ENCODE measurements at regions not wholly inside any gene's neighbourhood (a gene's known extent, or its start where the extent isn't known, plus 50 kb on each side); places are given as distances from the start of the nearest gene placed in this dataset.
"Not testable (repeated sequence)": the region's sequence is repeated elsewhere in the genome, so short reads cannot be mapped to it uniquely, and the experiment has no call there.

- no peaks in the 10 kb centered on the region for H3K4me1 Mint-ChIP-seq
- H3K27me3 Mint-ChIP-seq = no peaks in the 10 kb centered on the region
- no peaks in the 10 kb centered on the region for H3K36me3 Mint-ChIP-seq
- H3K4me3 Mint-ChIP-seq = no peak overlapping the region
- H3K27ac Mint-ChIP-seq = no peak overlapping the region
- H3K9me3 Mint-ChIP-seq = no peaks in the 10 kb centered on the region
- ATAC-seq = no peak
Observed at GRCh38 chr3:109480014-109480413, 142.7 kb upstream of the DPPA4 start.

GRCh38 chr3:109478614-109479013 lies 141.3 kb upstream of the DPPA4 start:
- no peaks in the 10 kb centered on the region for H3K9me3 Mint-ChIP-seq
- no peaks in the 10 kb centered on the region for H3K36me3 Mint-ChIP-seq
- H3K27me3 Mint-ChIP-seq = no peaks in the 10 kb centered on the region
- no peaks in the 10 kb centered on the region for H3K4me1 Mint-ChIP-seq
- no peak overlapping the region for H3K27ac Mint-ChIP-seq
- no peak overlapping the region for H3K4me3 Mint-ChIP-seq
- ATAC-seq = no peak

DNA sequence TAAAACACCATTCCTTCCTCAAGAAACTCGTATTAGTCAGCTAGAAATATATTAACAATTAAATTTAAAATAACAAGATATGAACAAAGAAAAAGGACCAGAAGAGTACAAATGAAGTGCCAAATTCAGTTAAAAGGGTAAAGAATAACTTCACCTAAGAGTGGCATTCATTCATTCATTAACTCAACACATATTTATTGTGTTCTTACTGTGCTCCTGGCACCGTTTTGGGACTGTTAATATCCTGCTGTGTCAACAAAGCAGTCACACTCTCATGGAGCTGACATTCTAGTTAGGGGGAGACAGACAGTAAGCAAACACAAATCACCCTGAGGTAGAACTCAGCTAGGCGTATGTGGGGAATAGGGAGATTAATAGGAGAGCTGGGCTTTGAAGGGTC lies 123.6 kb upstream of the DPPA4 start:
- peaks cover 12% of the 10 kb centered on the region for H3K9me3 Mint-ChIP-seq
- H3K4me1 Mint-ChIP-seq = no peaks in the 10 kb centered on the region
- no peak for ATAC-seq
- H3K27ac Mint-ChIP-seq = no peak overlapping the region
- H3K36me3 Mint-ChIP-seq = no peaks in the 10 kb centered on the region
- H3K4me3 Mint-ChIP-seq = no peak overlapping the region
- no peaks in the 10 kb centered on the region for H3K27me3 Mint-ChIP-seq

DNA sequence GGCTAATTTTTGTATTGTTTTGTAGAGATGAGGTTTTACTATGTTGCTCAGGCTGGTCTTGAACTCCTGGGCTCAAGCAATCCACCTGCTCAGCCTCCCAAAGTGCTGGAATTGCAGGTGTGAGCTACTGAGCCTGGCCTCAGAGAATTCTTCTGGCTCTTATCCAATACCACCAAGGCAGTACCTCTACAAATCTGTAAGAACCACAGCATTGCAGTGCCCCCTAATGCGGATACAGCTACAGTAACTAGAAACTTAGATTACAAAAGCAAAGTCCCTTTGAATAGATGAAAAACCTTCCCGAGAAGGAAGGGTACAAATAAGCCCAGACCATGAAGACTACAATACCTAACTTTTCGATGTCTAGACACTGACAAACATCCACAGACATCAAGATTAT lies 107.9 kb upstream of the DPPA4 start:
- Mint-ChIP-seq H3K4me1 (no peaks in the 10 kb centered on the region), H3K27ac (no peak overlapping the region), H3K4me3 (no peak overlapping the region), H3K27me3 (no peaks in the 10 kb centered on the region), H3K9me3 (peaks cover 13% of the 10 kb centered on the region), H3K36me3 (no peaks in the 10 kb centered on the region)
- no peak for ATAC-seq

- no peak overlapping the region for H3K27ac Mint-ChIP-seq
- H3K9me3 Mint-ChIP-seq = peaks cover 8% of the 10 kb centered on the region
- no peaks in the 10 kb centered on the region for H3K36me3 Mint-ChIP-seq
- peak; percentile 41 for ATAC-seq
- H3K4me1 Mint-ChIP-seq = no peaks in the 10 kb centered on the region
- no peaks in the 10 kb centered on the region for H3K27me3 Mint-ChIP-seq
- H3K4me3 Mint-ChIP-seq = no peak overlapping the region
Observed at GRCh38 chr3:109442531-109442930, 105.2 kb upstream of the DPPA4 start.

- H3K4me3 Mint-ChIP-seq = no peak overlapping the region
- no peak for ATAC-seq
- no peaks in the 10 kb centered on the region for H3K4me1 Mint-ChIP-seq
Observed at GRCh38 chr3:109440353-109440752, 103.0 kb upstream of the DPPA4 start.

DNA sequence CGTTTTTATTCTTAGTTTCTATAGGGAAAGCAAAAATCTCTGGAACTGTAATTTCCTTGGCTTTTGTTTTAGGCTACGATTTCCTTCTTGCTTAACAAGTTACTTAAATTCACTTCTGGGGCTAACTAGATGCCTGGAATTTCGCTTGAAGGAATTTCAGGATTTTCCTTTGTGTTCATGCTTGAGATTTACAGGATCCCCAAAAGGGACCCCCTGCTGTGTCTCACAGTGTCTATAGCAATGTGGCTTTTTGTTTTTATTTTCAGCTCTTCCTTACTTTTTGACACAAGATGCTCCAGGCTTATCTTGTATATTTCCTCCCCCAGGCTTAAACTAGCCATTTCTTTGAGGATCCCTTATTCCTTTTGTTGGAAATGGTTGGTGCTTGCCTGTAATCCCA lies 95.5 kb upstream of the DPPA4 start:
- H3K36me3 Mint-ChIP-seq = no peaks in the 10 kb centered on the region
- no peak for ATAC-seq
- H3K4me3 Mint-ChIP-seq = no peak overlapping the region
- peaks cover 3% of the 10 kb centered on the region for H3K9me3 Mint-ChIP-seq
- no peaks in the 10 kb centered on the region for H3K4me1 Mint-ChIP-seq
- no peak overlapping the region for H3K27ac Mint-ChIP-seq
- no peaks in the 10 kb centered on the region for H3K27me3 Mint-ChIP-seq

More at GRCh38 chr3:109440353-109440752, 103.0 kb upstream of the DPPA4 start:
- H3K9me3 Mint-ChIP-seq = no peaks in the 10 kb centered on the region
- H3K27ac Mint-ChIP-seq = no peak overlapping the region
- no peaks in the 10 kb centered on the region for H3K36me3 Mint-ChIP-seq
- H3K27me3 Mint-ChIP-seq = no peaks in the 10 kb centered on the region

DNA sequence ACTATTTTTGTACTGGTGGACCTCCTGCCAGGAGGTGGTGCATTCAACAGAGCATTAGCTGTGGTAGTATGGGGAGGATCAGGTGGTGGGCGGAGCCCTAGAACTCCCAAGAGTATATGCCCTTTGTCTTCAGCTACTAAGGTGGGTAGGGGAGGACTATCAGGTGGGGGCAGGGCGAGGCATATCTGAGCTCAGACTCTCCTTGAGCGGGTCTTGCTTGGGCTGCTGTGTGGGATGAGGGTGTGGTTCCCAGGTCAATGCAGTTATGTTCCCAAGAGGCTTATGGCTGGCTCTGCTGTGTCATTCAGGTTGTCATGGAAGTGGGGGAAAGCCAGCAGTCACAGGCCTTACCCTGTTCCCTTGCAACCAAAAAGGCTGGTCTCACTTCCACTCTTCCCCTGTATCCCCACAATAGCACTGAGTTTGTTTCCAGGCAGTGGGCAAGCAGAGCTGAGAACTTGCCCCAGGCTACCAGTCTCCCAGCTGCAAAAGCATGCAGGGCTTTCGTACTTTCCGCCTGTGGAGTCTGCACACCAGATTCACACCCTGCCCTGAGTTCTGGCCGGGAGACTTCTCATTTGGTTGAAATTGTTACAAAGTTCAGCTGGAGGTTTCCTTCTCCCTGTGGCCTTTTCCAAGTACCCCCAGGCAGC lies 93.7 kb upstream of the DPPA4 start:
- Mint-ChIP-seq H3K4me1 (no peaks in the 10 kb centered on the region), H3K27ac (no peak overlapping the region), H3K36me3 (no peaks in the 10 kb centered on the region), H3K27me3 (no peaks in the 10 kb centered on the region), H3K4me3 (no peak overlapping the region), H3K9me3 (peaks cover 5% of the 10 kb centered on the region)
- ATAC-seq = no peak

- H3K4me1 Mint-ChIP-seq = no peaks in the 10 kb centered on the region
- no peaks in the 10 kb centered on the region for H3K27me3 Mint-ChIP-seq
- H3K4me3 Mint-ChIP-seq = no peak overlapping the region
- no peak for ATAC-seq
- H3K9me3 Mint-ChIP-seq = no peaks in the 10 kb centered on the region
- H3K27ac Mint-ChIP-seq = no peak overlapping the region
- no peaks in the 10 kb centered on the region for H3K36me3 Mint-ChIP-seq
Observed at GRCh38 chr3:109413049-109413448, 75.7 kb upstream of the DPPA4 start.

GRCh38 chr3:109411547-109411946 lies 74.2 kb upstream of the DPPA4 start:
- peaks cover 5% of the 10 kb centered on the region for H3K9me3 Mint-ChIP-seq
- H3K36me3 Mint-ChIP-seq = no peaks in the 10 kb centered on the region
- no peak overlapping the region for H3K27ac Mint-ChIP-seq
- H3K4me1 Mint-ChIP-seq = no peaks in the 10 kb centered on the region
- no peak for ATAC-seq
- no peaks in the 10 kb centered on the region for H3K27me3 Mint-ChIP-seq
- no peak overlapping the region for H3K4me3 Mint-ChIP-seq

GRCh38 chr3:109396806-109397205 lies 59.5 kb upstream of the DPPA4 start:
- no peak for ATAC-seq
- Mint-ChIP-seq H3K9me3 (no peaks in the 10 kb centered on the region), H3K4me3 (no peak overlapping the region), H3K27me3 (no peaks in the 10 kb centered on the region), H3K36me3 (no peaks in the 10 kb centered on the region), H3K27ac (no peak overlapping the region), H3K4me1 (no peaks in the 10 kb centered on the region)

GRCh38 chr3:109393728-109394127 lies 56.4 kb upstream of the DPPA4 start:
- H3K27me3 Mint-ChIP-seq, H3K36me3 Mint-ChIP-seq, ATAC-seq, H3K9me3 Mint-ChIP-seq, H3K4me3 Mint-ChIP-seq, H3K4me1 Mint-ChIP-seq, H3K27ac Mint-ChIP-seq: not testable (repeated sequence)

- peak; percentile 16 for ATAC-seq
- Mint-ChIP-seq H3K27ac (no peak overlapping the region), H3K27me3 (no peaks in the 10 kb centered on the region), H3K4me3 (no peak overlapping the region), H3K4me1 (no peaks in the 10 kb centered on the region), H3K36me3 (no peaks in the 10 kb centered on the region), H3K9me3 (peaks cover 3% of the 10 kb centered on the region)
Observed at GRCh38 chr3:109392293-109392692, 54.9 kb upstream of the DPPA4 start.

- H3K4me1 Mint-ChIP-seq = no peaks in the 10 kb centered on the region
- H3K36me3 Mint-ChIP-seq = no peaks in the 10 kb centered on the region
- no peak overlapping the region for H3K27ac Mint-ChIP-seq
- no peak overlapping the region for H3K4me3 Mint-ChIP-seq
- H3K9me3 Mint-ChIP-seq = peaks cover 3% of the 10 kb centered on the region
- ATAC-seq = no peak
- no peaks in the 10 kb centered on the region for H3K27me3 Mint-ChIP-seq
Observed at GRCh38 chr3:109387621-109388020, 50.3 kb upstream of the DPPA4 start.

DNA sequence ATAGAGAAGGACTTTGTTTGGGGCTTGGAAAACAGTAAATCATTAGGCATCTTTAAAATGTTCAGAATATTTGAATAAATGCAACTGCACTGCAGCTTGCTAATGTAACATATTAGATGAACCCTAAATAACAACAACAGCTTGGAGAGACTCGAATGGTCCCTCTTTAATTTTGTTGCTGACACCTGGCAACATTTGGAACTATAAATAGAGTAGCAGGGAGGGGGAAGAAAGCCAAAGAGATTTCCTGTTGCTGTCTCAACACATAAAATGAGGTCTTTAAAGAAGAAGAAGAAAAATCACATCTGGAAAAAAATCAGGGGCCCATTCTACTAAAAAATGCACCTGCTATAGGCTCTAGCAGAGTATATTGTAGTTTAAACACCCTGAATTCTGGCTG lies 49.9 kb upstream of the DPPA4 start:
- H3K4me3 Mint-ChIP-seq = no peak overlapping the region
- ATAC-seq = no peak
- H3K27ac Mint-ChIP-seq = no peak overlapping the region

More for the DNA sequence above, 49.9 kb upstream of the DPPA4 start:
- Mint-ChIP-seq H3K4me1 (no peaks in the 10 kb centered on the region), H3K27me3 (no peaks in the 10 kb centered on the region), H3K36me3 (no peaks in the 10 kb centered on the region), H3K9me3 (peaks cover 3% of the 10 kb centered on the region)

Measured in stimulated activated memory B cell treated with anti-CD40 and anti-IgM and Interleukin-4, amounts not matched to agents 10 μg/mL and 1 μg/mL and 100 μg/mL, for 72 hours (primary cell).